ENCODE measurements at regions not wholly inside any gene's neighbourhood (a gene's known extent, or its start where the extent isn't known, plus 50 kb on each side); places are given as distances from the start of the nearest gene placed in this dataset.

- no peak overlapping the region for H3K9ac ChIP-seq (ENCODE audit: extremely low read depth, insufficient read length, low read length)
- peaks cover 10% of the 10 kb centered on the region for H3K23me2 ChIP-seq (ENCODE audit: insufficient read length, low read depth, low read length, poor library complexity, severe bottlenecking)
- no peak overlapping the region for H2BK20ac ChIP-seq (ENCODE audit: low read depth, low read length, poor library complexity, severe bottlenecking)
- TF ChIP-seq, protein P1, sequence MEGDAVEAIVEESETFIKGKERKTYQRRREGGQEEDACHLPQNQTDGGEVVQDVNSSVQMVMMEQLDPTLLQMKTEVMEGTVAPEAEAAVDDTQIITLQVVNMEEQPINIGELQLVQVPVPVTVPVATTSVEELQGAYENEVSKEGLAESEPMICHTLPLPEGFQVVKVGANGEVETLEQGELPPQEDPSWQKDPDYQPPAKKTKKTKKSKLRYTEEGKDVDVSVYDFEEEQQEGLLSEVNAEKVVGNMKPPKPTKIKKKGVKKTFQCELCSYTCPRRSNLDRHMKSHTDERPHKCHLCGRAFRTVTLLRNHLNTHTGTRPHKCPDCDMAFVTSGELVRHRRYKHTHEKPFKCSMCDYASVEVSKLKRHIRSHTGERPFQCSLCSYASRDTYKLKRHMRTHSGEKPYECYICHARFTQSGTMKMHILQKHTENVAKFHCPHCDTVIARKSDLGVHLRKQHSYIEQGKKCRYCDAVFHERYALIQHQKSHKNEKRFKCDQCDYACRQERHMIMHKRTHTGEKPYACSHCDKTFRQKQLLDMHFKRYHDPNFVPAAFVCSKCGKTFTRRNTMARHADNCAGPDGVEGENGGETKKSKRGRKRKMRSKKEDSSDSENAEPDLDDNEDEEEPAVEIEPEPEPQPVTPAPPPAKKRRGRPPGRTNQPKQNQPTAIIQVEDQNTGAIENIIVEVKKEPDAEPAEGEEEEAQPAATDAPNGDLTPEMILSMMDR (conservative IDR thresholded peaks at IDR 0.05), result no peak
- H2BK120ac ChIP-seq (ENCODE audit: low read depth, low read length, poor library complexity, severe bottlenecking), result no peak overlapping the region
- no peaks in the 10 kb centered on the region for H3K79me1 ChIP-seq (ENCODE audit: insufficient read depth, low read depth, low read length, poor library complexity, severe bottlenecking)
- no peak overlapping the region for H3K56ac ChIP-seq (ENCODE audit: insufficient read length, low read depth, low read length)
- Mint-ChIP-seq H3K36me3 (ENCODE audit: insufficient read depth in 1 of 3, low read depth in 3 of 3) (no peaks in the 10 kb centered on the region), H3K4me1 (peaks cover 12 to 17% of the 10 kb centered on the region in 2 experiments), H3K27ac (no peak overlapping the region), H3K9me3 (no peaks in the 10 kb centered on the region; a peak in 1 of 5 replicates), H3K4me3 (no peak overlapping the region), H3K27me3 (ENCODE audit: low read depth) (peaks cover 98% of the 10 kb centered on the region)
- H3K79me2 ChIP-seq (ENCODE audit: insufficient read depth, low read length), result no peaks in the 10 kb centered on the region
- no peak overlapping the region for H4K5ac ChIP-seq (ENCODE audit: insufficient read length, low read depth, low read length)
- H4K91ac ChIP-seq (ENCODE audit: insufficient read length, low read depth, low read length), result no peak overlapping the region
- H2AK5ac ChIP-seq (ENCODE audit: insufficient read length, low read length), result no peak overlapping the region
- no peak overlapping the region for H4K8ac ChIP-seq (replicated peaks; ENCODE audit: insufficient read length, low read depth, low read length)
- H2AFZ ChIP-seq (ENCODE audit: low read length), result no peak overlapping the region
- H2BK5ac ChIP-seq (ENCODE audit: insufficient read length, low read length), result no peak overlapping the region
- DNase-seq, result no peak
- H3K4ac ChIP-seq (ENCODE audit: low read depth, low read length), result no peak overlapping the region
- H3K27me3 ChIP-seq (ENCODE audit: insufficient read depth, low read length), result peaks cover 27% of the 10 kb centered on the region
- no peak overlapping the region for H3K18ac ChIP-seq (ENCODE audit: insufficient read length, low read depth, low read length)
- H3K27ac ChIP-seq (ENCODE audit: insufficient read length, low read depth, low read length), result no peak overlapping the region
- no peak overlapping the region for H3K23ac ChIP-seq (ENCODE audit: insufficient read length, low read depth, low read length)
- no peak overlapping the region for H2BK12ac ChIP-seq (ENCODE audit: insufficient read length, low read depth, low read length)
- no peak overlapping the region for H3T11ph ChIP-seq (ENCODE audit: low read length)
- no peaks in the 10 kb centered on the region; the same call in 1 of the 2 replicates for H3K4me1 ChIP-seq (ENCODE audit: insufficient read depth, low read length)
- WGBS (ENCODE audit: extremely low coverage, insufficient read length, low lambda C conversion rate), result no CpG with 5 or more reads among the region's 4 CpGs
- H4K20me1 ChIP-seq (ENCODE audit: control insufficient read depth, insufficient read depth, insufficient read length), result no peaks in the 10 kb centered on the region
- H3K14ac ChIP-seq (ENCODE audit: insufficient read depth, low read length), result no peak overlapping the region
- no peaks in the 10 kb centered on the region for H3K9me3 ChIP-seq (ENCODE audit: control insufficient read depth, low read depth, low read length)
- no peak overlapping the region for H2BK15ac ChIP-seq (ENCODE audit: low read depth, low read length)
- H3K4me2 ChIP-seq (ENCODE audit: insufficient read depth, insufficient read length, low read length), result no peak overlapping the region
Observed at GRCh38 chr5:73307645-73308355, 134.8 kb downstream of the TMEM174 start.

All from H9 (cell line).